ENCODE measurements at regions not wholly inside any gene's neighbourhood (a gene's known extent, or its start where the extent isn't known, plus 50 kb on each side); places are given as distances from the start of the nearest gene placed in this dataset.
"Not testable (repeated sequence)": the region's sequence is repeated elsewhere in the genome, so short reads cannot be mapped to it uniquely, and the experiment has no call there.

GRCh38 chr4:49214453-49215081, 228.5 kb downstream of the CWH43 start:
- 61 to 66% methylated on average over 4 of the region's 5 CpGs for WGBS, 2 experiments (ENCODE audit: insufficient coverage in 2 of 2)
- H3K4me3 ChIP-seq (ENCODE audit: extremely low read depth, insufficient read depth, low read length, poor library complexity, severe bottlenecking); H3K27ac ChIP-seq (ENCODE audit: low read depth, low read length, severe bottlenecking); H3K4me1 ChIP-seq (ENCODE audit: control insufficient read depth, insufficient read depth, low read length, poor library complexity, severe bottlenecking); H3K36me3 ChIP-seq (ENCODE audit: control insufficient read depth, insufficient read depth, low read length): not testable (repeated sequence)
- H3K9me3 ChIP-seq (ENCODE audit: control insufficient read depth, low read length): peaks cover 50% of the 10 kb centered on the region

- H3K36me3 ChIP-seq (ENCODE audit: control insufficient read depth, insufficient read depth, low read length); H3K4me1 ChIP-seq (ENCODE audit: control insufficient read depth, insufficient read depth, low read length, poor library complexity, severe bottlenecking); H3K4me3 ChIP-seq (ENCODE audit: extremely low read depth, insufficient read depth, low read length, poor library complexity, severe bottlenecking); H3K27ac ChIP-seq (ENCODE audit: low read depth, low read length, severe bottlenecking): not testable (repeated sequence)
- peaks cover 55% of the 10 kb centered on the region for H3K9me3 ChIP-seq (ENCODE audit: control insufficient read depth, low read length)
- no CpG with 5 or more reads among the region's 2 CpGs for WGBS, 2 experiments (ENCODE audit: insufficient coverage in 2 of 2)
Measured at GRCh38 chr4:49215082-49215479, 229.0 kb downstream of the CWH43 start.

- H3K4me3 ChIP-seq (ENCODE audit: extremely low read depth, insufficient read depth, low read length, poor library complexity, severe bottlenecking); H3K36me3 ChIP-seq (ENCODE audit: control insufficient read depth, insufficient read depth, low read length); H3K27ac ChIP-seq (ENCODE audit: low read depth, low read length, severe bottlenecking); H3K4me1 ChIP-seq (ENCODE audit: control insufficient read depth, insufficient read depth, low read length, poor library complexity, severe bottlenecking): not testable (repeated sequence)
- peaks cover 67% of the 10 kb centered on the region for H3K9me3 ChIP-seq (ENCODE audit: control insufficient read depth, low read length)
- WGBS, 2 experiments (ENCODE audit: insufficient coverage in 2 of 2): 72 to 83% methylated on average over 2 of the region's 3 CpGs
Measured at GRCh38 chr4:49216606-49217005, 230.5 kb downstream of the CWH43 start.

GRCh38 chr4:49217492-49217891, 231.4 kb downstream of the CWH43 start:
- H3K27ac ChIP-seq (ENCODE audit: low read depth, low read length, severe bottlenecking): no peak overlapping the region
- H3K4me1 ChIP-seq (ENCODE audit: control insufficient read depth, insufficient read depth, low read length, poor library complexity, severe bottlenecking): no peaks in the 10 kb centered on the region
- no peak overlapping the region for H3K4me3 ChIP-seq (ENCODE audit: extremely low read depth, insufficient read depth, low read length, poor library complexity, severe bottlenecking)
- H3K9me3 ChIP-seq (ENCODE audit: control insufficient read depth, low read length): peaks cover 63% of the 10 kb centered on the region
- no peaks in the 10 kb centered on the region for H3K36me3 ChIP-seq (ENCODE audit: control insufficient read depth, insufficient read depth, low read length)

- H3K27ac ChIP-seq (ENCODE audit: low read depth, low read length, severe bottlenecking); H3K4me3 ChIP-seq (ENCODE audit: extremely low read depth, insufficient read depth, low read length, poor library complexity, severe bottlenecking); H3K4me1 ChIP-seq (ENCODE audit: control insufficient read depth, insufficient read depth, low read length, poor library complexity, severe bottlenecking); H3K36me3 ChIP-seq (ENCODE audit: control insufficient read depth, insufficient read depth, low read length): not testable (repeated sequence)
- WGBS, 2 experiments (ENCODE audit: insufficient coverage in 2 of 2): 69 to 86% methylated on average over 1 to 2 of the region's 3 CpGs
- H3K9me3 ChIP-seq (ENCODE audit: control insufficient read depth, low read length): peaks cover 64% of the 10 kb centered on the region
Measured at GRCh38 chr4:49218094-49218493, 232.0 kb downstream of the CWH43 start.

- not testable (repeated sequence) for H3K36me3 ChIP-seq (ENCODE audit: control insufficient read depth, insufficient read depth, low read length); H3K4me3 ChIP-seq (ENCODE audit: extremely low read depth, insufficient read depth, low read length, poor library complexity, severe bottlenecking); H3K27ac ChIP-seq (ENCODE audit: low read depth, low read length, severe bottlenecking); H3K4me1 ChIP-seq (ENCODE audit: control insufficient read depth, insufficient read depth, low read length, poor library complexity, severe bottlenecking)
- peaks cover 58% of the 10 kb centered on the region for H3K9me3 ChIP-seq (ENCODE audit: control insufficient read depth, low read length)
Measured at GRCh38 chr4:49218931-49219330, 232.9 kb downstream of the CWH43 start.

GRCh38 chr4:49219489-49220225, 233.6 kb downstream of the CWH43 start:
- not testable (repeated sequence) for H3K36me3 ChIP-seq (ENCODE audit: control insufficient read depth, insufficient read depth, low read length); H3K4me3 ChIP-seq (ENCODE audit: extremely low read depth, insufficient read depth, low read length, poor library complexity, severe bottlenecking); H3K27ac ChIP-seq (ENCODE audit: low read depth, low read length, severe bottlenecking); H3K4me1 ChIP-seq (ENCODE audit: control insufficient read depth, insufficient read depth, low read length, poor library complexity, severe bottlenecking)
- 18 to 46% methylated on average over 4 of the region's 4 CpGs for whole genome bisulfite sequencing, 2 experiments (ENCODE audit: insufficient coverage in 2 of 2)
- H3K9me3 ChIP-seq (ENCODE audit: control insufficient read depth, low read length): peaks cover 51% of the 10 kb centered on the region

GRCh38 chr4:49221209-49221608, 235.1 kb downstream of the CWH43 start:
- no peak overlapping the region for H3K27ac ChIP-seq (ENCODE audit: low read depth, low read length, severe bottlenecking)
- 30 to 58% methylated on average over 3 to 4 of the region's 4 CpGs for WGBS, 2 experiments (ENCODE audit: insufficient coverage in 2 of 2)
- no peak overlapping the region for H3K4me3 ChIP-seq (ENCODE audit: extremely low read depth, insufficient read depth, low read length, poor library complexity, severe bottlenecking)
- H3K4me1 ChIP-seq (ENCODE audit: control insufficient read depth, insufficient read depth, low read length, poor library complexity, severe bottlenecking): no peaks in the 10 kb centered on the region
- no peaks in the 10 kb centered on the region for H3K36me3 ChIP-seq (ENCODE audit: control insufficient read depth, insufficient read depth, low read length)
- H3K9me3 ChIP-seq (ENCODE audit: control insufficient read depth, low read length): peaks cover 43% of the 10 kb centered on the region

GRCh38 chr4:49222810-49223209, 236.7 kb downstream of the CWH43 start:
- not testable (repeated sequence) for H3K36me3 ChIP-seq (ENCODE audit: control insufficient read depth, insufficient read depth, low read length); H3K27ac ChIP-seq (ENCODE audit: low read depth, low read length, severe bottlenecking); H3K4me1 ChIP-seq (ENCODE audit: control insufficient read depth, insufficient read depth, low read length, poor library complexity, severe bottlenecking); H3K4me3 ChIP-seq (ENCODE audit: extremely low read depth, insufficient read depth, low read length, poor library complexity, severe bottlenecking)
- H3K9me3 ChIP-seq (ENCODE audit: control insufficient read depth, low read length): peaks cover 39% of the 10 kb centered on the region
- no CpG with 5 or more reads among the region's 1 CpG for WGBS, 2 experiments (ENCODE audit: insufficient coverage in 2 of 2)

GRCh38 chr4:49226216-49226866, 240.3 kb downstream of the CWH43 start:
- 71 to 73% methylated on average over 3 to 4 of the region's 6 CpGs for WGBS, 2 experiments (ENCODE audit: insufficient coverage in 2 of 2)
- H3K4me1 ChIP-seq (ENCODE audit: control insufficient read depth, insufficient read depth, low read length, poor library complexity, severe bottlenecking); H3K4me3 ChIP-seq (ENCODE audit: extremely low read depth, insufficient read depth, low read length, poor library complexity, severe bottlenecking); H3K36me3 ChIP-seq (ENCODE audit: control insufficient read depth, insufficient read depth, low read length); H3K27ac ChIP-seq (ENCODE audit: low read depth, low read length, severe bottlenecking): not testable (repeated sequence)
- H3K9me3 ChIP-seq (ENCODE audit: control insufficient read depth, low read length): peaks cover 14% of the 10 kb centered on the region

GRCh38 chr4:49227941-49228340, 241.9 kb downstream of the CWH43 start:
- not testable (repeated sequence) for H3K4me3 ChIP-seq (ENCODE audit: extremely low read depth, insufficient read depth, low read length, poor library complexity, severe bottlenecking); H3K9me3 ChIP-seq (ENCODE audit: control insufficient read depth, low read length); H3K27ac ChIP-seq (ENCODE audit: low read depth, low read length, severe bottlenecking); H3K4me1 ChIP-seq (ENCODE audit: control insufficient read depth, insufficient read depth, low read length, poor library complexity, severe bottlenecking); H3K36me3 ChIP-seq (ENCODE audit: control insufficient read depth, insufficient read depth, low read length)
- 80% methylated on average over 1 of the region's 1 CpG; no CpG with 5 or more reads in 1 of the 2 experiments for WGBS, 2 experiments (ENCODE audit: insufficient coverage in 2 of 2)

Data from mesodermal cell (in vitro differentiated cells).